IMR-90 (cell line): ENCODE measurements at regions not wholly inside any gene's neighbourhood (a gene's known extent, or its start where the extent isn't known, plus 50 kb on each side); places are given as distances from the start of the nearest gene placed in this dataset.

Experiments
- ATAC-seq: fragments of 200-7000 bp; cut with Tn5 transposase; 2 replicates; pipeline ENCODE4 v1.9.1; 2020; ENCODE audit warnings: low read depth, mild to moderate bottlenecking, moderate library complexity
- BruUV-seq: library from RNA; stranded (reverse); fragments of 400-500 nt; replicated peaks from 2 replicates; lab custom pipeline; 2021; lab: Mats Ljungman, UMichigan
- CTCF ChIA-PET: fragments of 300-600 bp; formaldehyde crosslinking; extraction: SDS; loops from one replicate; lab custom pipeline; 2021; ENCODE audit warnings: antibody characterized with exemption; lab: Yijun Ruan, JAX
- POLR2A ChIA-PET: fragments of 300-600 bp; sonication (Branson Sonifier 250); formaldehyde crosslinking; loops from one replicate; lab custom pipeline; 2022; ENCODE audit warnings: antibody characterized with exemption; ENCODE audit not compliant: unreplicated experiment; lab: Charles Lee
- DNase-seq: peaks from one replicate; pipeline ENCODE4 v3.0.0; 2013
- H2AFZ ChIP-seq: replicated peaks from 2 replicates; pipeline ENCODE3; 2013; ENCODE audit warnings: low read length, mild to moderate bottlenecking; ENCODE audit not compliant: poor library complexity
- H2AK5ac ChIP-seq: 2 replicates; pipeline ENCODE4 v1.6.1; 2013; ENCODE audit warnings: low read depth, low read length, inconsistent platforms
- H2AK9ac ChIP-seq: replicated peaks from 2 replicates; pipeline ENCODE3; 2013; ENCODE audit warnings: mild to moderate bottlenecking, low read depth, low read length, moderate library complexity; ENCODE audit not compliant: poor library complexity
- H2BK120ac ChIP-seq: 2 replicates; pipeline ENCODE4 v1.6.1; 2013; ENCODE audit warnings: low read depth, low read length, inconsistent platforms
- H2BK15ac ChIP-seq: 3 replicates; pipeline ENCODE4 v1.6.1; 2013; ENCODE audit warnings: low read depth, low read length, inconsistent platforms
- H2BK20ac ChIP-seq: 2 replicates; pipeline ENCODE4 v1.6.1; 2013; ENCODE audit warnings: low read depth, mild to moderate bottlenecking, inconsistent platforms, low read length, moderate library complexity
- H2BK5ac ChIP-seq: 2 replicates; pipeline ENCODE4 v1.6.1; 2013; ENCODE audit warnings: mild to moderate bottlenecking, low read depth, low read length, inconsistent platforms; ENCODE audit not compliant: poor library complexity, severe bottlenecking
- H3K14ac ChIP-seq: replicated peaks from 2 replicates; pipeline ENCODE4 v1.6.1; 2013; ENCODE audit warnings: low read depth, low read length, inconsistent platforms
- H3K18ac ChIP-seq: 2 replicates; pipeline ENCODE4 v1.6.1; 2013; ENCODE audit warnings: low read depth, low read length, control low read depth
- H3K23ac ChIP-seq: 2 replicates; pipeline ENCODE4 v1.6.1; 2013; ENCODE audit warnings: low read depth, low read length, inconsistent platforms
- H3K27ac ChIP-seq: 2 replicates; pipeline ENCODE4 v1.5.1; 2013; ENCODE audit warnings: mild to moderate bottlenecking, control low read depth, low read length; ENCODE audit not compliant: insufficient read depth
- H3K27me3 ChIP-seq: 2 replicates; pipeline ENCODE4 v1.6.1; 2013; ENCODE audit warnings: low read length; ENCODE audit not compliant: control insufficient read depth, insufficient read depth
- H3K36me3 ChIP-seq: 2 replicates; pipeline ENCODE4 v1.6.1; 2013; ENCODE audit warnings: low read length, mixed read lengths; ENCODE audit not compliant: control insufficient read depth, insufficient read depth
- H3K4ac ChIP-seq: 2 replicates; pipeline ENCODE4 v1.6.1; 2013; ENCODE audit warnings: low read depth, low read length, inconsistent platforms
- H3K4me1 ChIP-seq: 2 replicates; pipeline ENCODE4 v1.6.1; 2013; ENCODE audit warnings: low read length, mixed read lengths; ENCODE audit not compliant: control insufficient read depth, insufficient read depth
- H3K4me2 ChIP-seq: 2 replicates; pipeline ENCODE4 v1.6.1; 2013; ENCODE audit warnings: low read depth, mild to moderate bottlenecking, control low read depth, low read length, moderate library complexity
- H3K4me3 ChIP-seq: 2 replicates; pipeline ENCODE4 v1.5.1; 2013; ENCODE audit warnings: low read depth, mild to moderate bottlenecking, control low read depth, low read length, moderate library complexity; ENCODE audit not compliant: insufficient read depth
- H3K56ac ChIP-seq: 2 replicates; pipeline ENCODE4 v1.6.1; 2013; ENCODE audit warnings: low read length, inconsistent platforms; ENCODE audit not compliant: insufficient read depth; ENCODE audit errors: extremely low read depth
- H3K79me1 ChIP-seq, 2 experiments: 2 replicates each; pipeline ENCODE4 v1.6.1; 2013; ENCODE audit warnings: low read length in 2 of 2, inconsistent platforms in 1 of 2, low read depth in 1 of 2
- H3K9ac ChIP-seq: 2 replicates; pipeline ENCODE4 v1.6.1; 2013; ENCODE audit warnings: low read depth, low read length, control low read depth
- H3K9me1 ChIP-seq: 2 replicates; pipeline ENCODE4 v1.6.1; 2013; ENCODE audit warnings: low read length, inconsistent platforms; ENCODE audit not compliant: insufficient read depth
- H3K9me3 ChIP-seq: 2 replicates; pipeline ENCODE4 v1.6.1; 2013; ENCODE audit warnings: low read length; ENCODE audit not compliant: control insufficient read depth, insufficient read depth
- H4K20me1 ChIP-seq: 2 replicates; pipeline ENCODE4 v1.6.1; 2013; ENCODE audit warnings: low read length, inconsistent platforms; ENCODE audit not compliant: insufficient read depth
- H4K5ac ChIP-seq: 2 replicates; pipeline ENCODE4 v1.6.1; 2013; ENCODE audit warnings: mild to moderate bottlenecking, low read depth, low read length, control low read depth
- H4K8ac ChIP-seq, 2 experiments: 2 replicates each; pipeline ENCODE4 v1.6.1; 2013; ENCODE audit warnings: low read depth in 2 of 2, low read length in 2 of 2, control low read depth in 1 of 2, inconsistent platforms in 1 of 2
- H4K91ac ChIP-seq: 2 replicates; pipeline ENCODE4 v1.6.1; 2013; ENCODE audit warnings: low read depth, low read length, inconsistent platforms; ENCODE audit not compliant: insufficient read depth
- CEBPB ChIP-seq: IDR thresholded peaks from 2 replicates; pipeline ENCODE4 v1.6.1; 2012; ENCODE audit warnings: low read depth, low read length, improper control_type of control experiment
- CHD1 ChIP-seq: IDR thresholded peaks from 2 replicates; pipeline ENCODE4 v1.6.1; 2012; ENCODE audit warnings: low read depth, low read length, improper control_type of control experiment
- FOS ChIP-seq: fragments of 150-350 bp; IDR thresholded peaks from 2 replicates; pipeline ENCODE4 v1.6.1; 2016; ENCODE audit warnings: low read depth, low read length
- MAFK ChIP-seq: IDR thresholded peaks from 2 replicates; pipeline ENCODE4 v1.6.1; 2012; ENCODE audit warnings: low read depth, low read length, improper control_type of control experiment
- MAZ ChIP-seq: IDR thresholded peaks from 2 replicates; pipeline ENCODE4 v1.6.1; 2012; ENCODE audit warnings: low read depth, mild to moderate bottlenecking, low read length, improper control_type of control experiment, moderate library complexity, borderline replicate concordance
- MXI1 ChIP-seq: IDR thresholded peaks from 2 replicates; pipeline ENCODE4 v1.6.1; 2012; ENCODE audit warnings: low read depth, mild to moderate bottlenecking, low read length, moderate library complexity, borderline replicate concordance
- NFE2L2 ChIP-seq: fragments of 150-350 bp; IDR thresholded peaks from 2 replicates; pipeline ENCODE4 v1.6.1; 2016; ENCODE audit warnings: low read depth, mild to moderate bottlenecking, low read length
- POLR2A ChIP-seq: IDR thresholded peaks from 2 replicates; pipeline ENCODE4 v1.6.1; 2012; ENCODE audit warnings: mild to moderate bottlenecking, low read depth, low read length
- RAD21 ChIP-seq: IDR thresholded peaks from 2 replicates; pipeline ENCODE4 v1.6.1; 2012; ENCODE audit warnings: low read length, improper control_type of control experiment
- RCOR1 ChIP-seq: IDR thresholded peaks from 2 replicates; pipeline ENCODE4 v1.6.1; 2012; ENCODE audit warnings: mild to moderate bottlenecking, low read length, improper control_type of control experiment; ENCODE audit not compliant: insufficient replicate concordance
- RFX5 ChIP-seq: IDR thresholded peaks from 2 replicates; pipeline ENCODE4 v1.8.0; 2012; ENCODE audit warnings: low read depth, mild to moderate bottlenecking, low read length, moderate library complexity
- dilution Hi-C: fragments of 300-500 bp; cut with HindIII; formaldehyde crosslinking; loops from one replicate; pipeline ENCODE4 v1.14.3; 2018; ENCODE audit warnings: low sequenced_read_pairs; ENCODE audit not compliant: unreplicated experiment
- in situ Hi-C: fragments of 300-500 bp; cut with MboI; formaldehyde crosslinking; loops from 3 replicates; pipeline ENCODE4 v1.14.3; 2019; ENCODE audit warnings: low sequenced_read_pairs, inconsistent platforms, mixed read lengths
- intact Hi-C: fragments of 100-400 bp; cut with micrococcal nuclease; formaldehyde crosslinking; loops from 2 replicates; pipeline ENCODE4 v1.10.0; 2022
- TF ChIP-seq, protein P1 (sequence below): conservative IDR thresholded peaks from 2 replicates; pipeline ENCODE4 v1.5.1; 2012; ENCODE audit warnings: mild to moderate bottlenecking, low read depth, low read length, improper control_type of control experiment
- TF ChIP-seq, protein P2 (sequence below): fragments of 150-350 bp; IDR thresholded peaks from 2 replicates; pipeline ENCODE4 v1.6.1; 2017; ENCODE audit warnings: mild to moderate bottlenecking, antibody characterized with exemption, low read length, low read depth
- TF ChIP-seq, protein P3 (sequence below): fragments of 150-350 bp; IDR thresholded peaks from 2 replicates; pipeline ENCODE4 v1.6.1; 2016; ENCODE audit warnings: low read depth, mild to moderate bottlenecking, low read length, moderate library complexity, borderline replicate concordance

DNA sequence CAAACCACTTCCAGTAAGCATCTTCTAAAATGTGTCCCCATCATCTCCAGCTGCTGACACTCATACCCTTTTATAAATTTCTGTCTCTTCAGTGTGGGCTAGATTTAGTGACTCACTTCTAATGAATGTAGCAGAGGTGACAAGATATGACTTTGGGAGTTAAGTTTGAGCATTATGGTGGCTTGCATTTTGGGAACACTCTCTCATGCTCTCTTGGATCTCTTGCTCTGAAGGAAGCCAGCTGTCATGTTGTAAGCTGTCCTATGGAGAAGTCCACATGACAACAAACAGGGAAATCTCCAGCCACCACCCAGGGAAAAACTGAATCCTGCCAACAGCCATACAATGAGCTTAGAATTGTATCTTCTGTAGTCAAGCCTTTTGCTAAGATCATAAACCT lies 691.3 kb upstream of the PCDH7 start:
- no peak overlapping the region for H3K4me3 ChIP-seq
- in situ Hi-C loops (no loop called here), intact Hi-C loops (no loop called here), dilution Hi-C loops (no loop called here)
- no peak overlapping the region for H2BK15ac ChIP-seq
- no peak overlapping the region for H2AFZ ChIP-seq
- no peak overlapping the region for H2BK120ac ChIP-seq
- no peak overlapping the region for H3K14ac ChIP-seq
- CTCF ChIA-PET, result no interaction called here
- no peak overlapping the region for H4K5ac ChIP-seq
- TF ChIP-seq RFX5 (no peak), RAD21 (no peak), CEBPB (no peak), NFE2L2 (no peak), MAFK (no peak), MXI1 (no peak), POLR2A (no peak), FOS (no peak), MAZ (no peak), RCOR1 (no peak), CHD1 (no peak)
- TF ChIP-seq, protein P1, sequence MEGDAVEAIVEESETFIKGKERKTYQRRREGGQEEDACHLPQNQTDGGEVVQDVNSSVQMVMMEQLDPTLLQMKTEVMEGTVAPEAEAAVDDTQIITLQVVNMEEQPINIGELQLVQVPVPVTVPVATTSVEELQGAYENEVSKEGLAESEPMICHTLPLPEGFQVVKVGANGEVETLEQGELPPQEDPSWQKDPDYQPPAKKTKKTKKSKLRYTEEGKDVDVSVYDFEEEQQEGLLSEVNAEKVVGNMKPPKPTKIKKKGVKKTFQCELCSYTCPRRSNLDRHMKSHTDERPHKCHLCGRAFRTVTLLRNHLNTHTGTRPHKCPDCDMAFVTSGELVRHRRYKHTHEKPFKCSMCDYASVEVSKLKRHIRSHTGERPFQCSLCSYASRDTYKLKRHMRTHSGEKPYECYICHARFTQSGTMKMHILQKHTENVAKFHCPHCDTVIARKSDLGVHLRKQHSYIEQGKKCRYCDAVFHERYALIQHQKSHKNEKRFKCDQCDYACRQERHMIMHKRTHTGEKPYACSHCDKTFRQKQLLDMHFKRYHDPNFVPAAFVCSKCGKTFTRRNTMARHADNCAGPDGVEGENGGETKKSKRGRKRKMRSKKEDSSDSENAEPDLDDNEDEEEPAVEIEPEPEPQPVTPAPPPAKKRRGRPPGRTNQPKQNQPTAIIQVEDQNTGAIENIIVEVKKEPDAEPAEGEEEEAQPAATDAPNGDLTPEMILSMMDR, result no peak
- TF ChIP-seq, protein P2, sequence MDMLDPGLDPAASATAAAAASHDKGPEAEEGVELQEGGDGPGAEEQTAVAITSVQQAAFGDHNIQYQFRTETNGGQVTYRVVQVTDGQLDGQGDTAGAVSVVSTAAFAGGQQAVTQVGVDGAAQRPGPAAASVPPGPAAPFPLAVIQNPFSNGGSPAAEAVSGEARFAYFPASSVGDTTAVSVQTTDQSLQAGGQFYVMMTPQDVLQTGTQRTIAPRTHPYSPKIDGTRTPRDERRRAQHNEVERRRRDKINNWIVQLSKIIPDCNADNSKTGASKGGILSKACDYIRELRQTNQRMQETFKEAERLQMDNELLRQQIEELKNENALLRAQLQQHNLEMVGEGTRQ, result no peak
- TF ChIP-seq, protein P3, sequence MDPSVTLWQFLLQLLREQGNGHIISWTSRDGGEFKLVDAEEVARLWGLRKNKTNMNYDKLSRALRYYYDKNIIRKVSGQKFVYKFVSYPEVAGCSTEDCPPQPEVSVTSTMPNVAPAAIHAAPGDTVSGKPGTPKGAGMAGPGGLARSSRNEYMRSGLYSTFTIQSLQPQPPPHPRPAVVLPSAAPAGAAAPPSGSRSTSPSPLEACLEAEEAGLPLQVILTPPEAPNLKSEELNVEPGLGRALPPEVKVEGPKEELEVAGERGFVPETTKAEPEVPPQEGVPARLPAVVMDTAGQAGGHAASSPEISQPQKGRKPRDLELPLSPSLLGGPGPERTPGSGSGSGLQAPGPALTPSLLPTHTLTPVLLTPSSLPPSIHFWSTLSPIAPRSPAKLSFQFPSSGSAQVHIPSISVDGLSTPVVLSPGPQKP, result no peak
- no peaks in the 10 kb centered on the region for H3K4me1 ChIP-seq
- H4K20me1 ChIP-seq, result no peaks in the 10 kb centered on the region
- H2AK9ac ChIP-seq, result no peak overlapping the region
- H2BK5ac ChIP-seq, result no peak overlapping the region
- no peak overlapping the region for H3K27ac ChIP-seq
- POLR2A ChIA-PET, result no interaction called here
- H4K91ac ChIP-seq, result no peak overlapping the region
- no peak overlapping the region for H3K18ac ChIP-seq
- H3K27me3 ChIP-seq, result no peaks in the 10 kb centered on the region
- H2AK5ac ChIP-seq, result no peak overlapping the region
- BruUV-seq, result no TSS peak
- H3K56ac ChIP-seq, result no peak overlapping the region
- H3K23ac ChIP-seq, result no peak overlapping the region
- H4K8ac ChIP-seq, result no peak overlapping the region
- H3K79me1 ChIP-seq, result no peaks in the 10 kb centered on the region
- ATAC-seq (no peak), DNase-seq (no peak)
- H3K36me3 ChIP-seq, result no peaks in the 10 kb centered on the region
- no peaks in the 10 kb centered on the region for H3K9me1 ChIP-seq
- H3K9ac ChIP-seq, result no peak overlapping the region
- H2BK20ac ChIP-seq, result no peak overlapping the region
- no peak overlapping the region for H3K4me2 ChIP-seq
- peaks cover 3% of the 10 kb centered on the region; the same call in 1 of the 2 replicates for H3K9me3 ChIP-seq
- H3K4ac ChIP-seq, result no peak overlapping the region
